ENCODE measurements at regions not wholly inside any gene's neighbourhood (a gene's known extent, or its start where the extent isn't known, plus 50 kb on each side); places are given as distances from the start of the nearest gene placed in this dataset.

DNA sequence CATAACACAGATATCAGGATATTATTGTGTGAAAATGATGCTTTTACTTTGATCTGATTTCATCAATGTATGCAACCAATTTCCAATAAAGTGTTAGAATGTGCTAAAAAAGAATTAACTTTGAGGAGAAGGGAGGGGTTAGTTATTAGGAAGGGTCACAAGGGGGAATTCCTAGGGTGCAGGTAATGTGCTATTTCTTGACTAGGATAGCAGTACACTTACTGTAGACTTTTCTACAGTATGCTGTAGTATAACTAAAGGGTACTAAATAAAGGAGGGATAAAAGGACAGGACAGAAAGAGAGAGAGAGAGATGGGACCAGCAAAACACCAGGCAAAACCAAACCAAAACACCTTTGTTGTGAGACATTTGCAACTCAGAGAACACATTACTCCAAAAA lies 121.4 kb upstream of the RAP1B start:
- no peak overlapping the region for H3K27ac Mint-ChIP-seq (ENCODE audit: low read depth)
- no peaks in the 10 kb centered on the region for H3K36me3 Mint-ChIP-seq (ENCODE audit: insufficient read depth)
- ATAC-seq (replicated peaks; ENCODE audit: extremely low read depth, poor library complexity, severe bottlenecking) (no peak), DNase-seq (ENCODE audit: low spot score in 2 of 2) (no peak)
- H3K4me3 Mint-ChIP-seq: no peak overlapping the region
- H3K9me3 Mint-ChIP-seq: no peaks in the 10 kb centered on the region
- no peaks in the 10 kb centered on the region for H3K27me3 Mint-ChIP-seq
- H3K4me1 Mint-ChIP-seq: peaks cover 24% of the 10 kb centered on the region

DNA sequence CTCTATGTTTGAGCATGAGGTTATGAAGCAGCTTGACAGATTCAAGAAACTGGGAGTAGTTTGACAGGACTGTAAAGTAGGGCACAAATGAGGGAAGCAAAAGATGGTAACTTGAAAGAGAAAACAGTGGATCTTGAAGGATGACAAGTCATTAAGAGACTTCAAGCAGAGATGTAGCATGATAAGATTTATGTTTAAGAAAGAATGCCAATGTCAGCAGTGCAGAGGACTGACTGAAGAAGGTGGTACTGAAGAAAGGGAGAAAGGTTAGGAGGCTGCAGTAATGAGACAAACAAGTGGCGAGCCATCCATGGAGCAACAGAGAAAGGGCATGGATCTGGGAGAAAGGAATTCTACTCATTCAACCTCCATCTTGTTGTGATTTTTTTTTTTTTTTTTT lies 120.2 kb upstream of the RAP1B start:
- H3K4me3 Mint-ChIP-seq: no peak overlapping the region
- H3K27ac Mint-ChIP-seq (ENCODE audit: low read depth): no peak overlapping the region
- ATAC-seq (replicated peaks; ENCODE audit: extremely low read depth, poor library complexity, severe bottlenecking) (no peak), DNase-seq (ENCODE audit: low spot score in 2 of 2) (no peak)
- H3K27me3 Mint-ChIP-seq: no peaks in the 10 kb centered on the region
- H3K4me1 Mint-ChIP-seq: peaks cover 21% of the 10 kb centered on the region
- H3K9me3 Mint-ChIP-seq: no peaks in the 10 kb centered on the region
- no peaks in the 10 kb centered on the region for H3K36me3 Mint-ChIP-seq (ENCODE audit: insufficient read depth)

DNA sequence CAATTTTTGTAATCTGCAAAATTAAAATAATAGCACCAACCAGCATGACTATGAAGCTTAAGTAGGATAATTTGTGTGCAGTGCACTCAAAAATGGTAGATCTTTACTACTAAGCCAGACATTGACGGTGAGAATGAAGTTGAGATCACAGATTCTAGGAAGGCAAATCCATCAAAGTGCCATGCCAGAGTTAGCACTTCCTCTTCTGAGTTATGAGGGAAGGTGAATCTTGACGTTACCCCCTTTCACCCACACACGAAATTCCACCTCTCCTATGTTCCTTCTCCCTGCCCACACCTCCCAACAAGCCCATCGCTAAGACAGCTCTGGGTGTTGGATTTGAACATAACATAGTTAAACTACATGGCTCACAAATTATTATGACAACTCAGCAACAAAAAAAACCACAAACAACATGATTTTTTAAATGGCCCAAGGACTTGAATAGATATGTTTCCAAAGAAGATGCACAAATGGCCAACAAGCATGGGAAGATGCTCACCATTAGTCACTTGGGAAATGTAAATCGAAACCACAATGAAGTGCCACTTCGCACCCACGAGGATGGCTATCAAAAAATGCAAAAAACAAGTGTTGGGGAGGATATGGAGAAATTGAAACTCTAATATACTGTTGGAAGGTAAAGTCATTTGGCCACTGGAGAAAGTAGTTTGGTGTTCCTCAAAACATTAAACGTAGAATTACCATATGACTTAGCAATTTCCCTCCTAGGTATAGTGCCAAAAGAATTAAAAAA lies 119.3 kb upstream of the RAP1B start:
- H3K27ac Mint-ChIP-seq (ENCODE audit: low read depth): no peak overlapping the region
- peaks cover 17% of the 10 kb centered on the region for H3K4me1 Mint-ChIP-seq
- DNase-seq (ENCODE audit: low spot score in 2 of 2) (no peak), ATAC-seq (replicated peaks; ENCODE audit: extremely low read depth, poor library complexity, severe bottlenecking) (no peak)
- no peaks in the 10 kb centered on the region for H3K27me3 Mint-ChIP-seq
- H3K36me3 Mint-ChIP-seq (ENCODE audit: insufficient read depth): no peaks in the 10 kb centered on the region
- no peaks in the 10 kb centered on the region for H3K9me3 Mint-ChIP-seq
- no peak overlapping the region for H3K4me3 Mint-ChIP-seq

DNA sequence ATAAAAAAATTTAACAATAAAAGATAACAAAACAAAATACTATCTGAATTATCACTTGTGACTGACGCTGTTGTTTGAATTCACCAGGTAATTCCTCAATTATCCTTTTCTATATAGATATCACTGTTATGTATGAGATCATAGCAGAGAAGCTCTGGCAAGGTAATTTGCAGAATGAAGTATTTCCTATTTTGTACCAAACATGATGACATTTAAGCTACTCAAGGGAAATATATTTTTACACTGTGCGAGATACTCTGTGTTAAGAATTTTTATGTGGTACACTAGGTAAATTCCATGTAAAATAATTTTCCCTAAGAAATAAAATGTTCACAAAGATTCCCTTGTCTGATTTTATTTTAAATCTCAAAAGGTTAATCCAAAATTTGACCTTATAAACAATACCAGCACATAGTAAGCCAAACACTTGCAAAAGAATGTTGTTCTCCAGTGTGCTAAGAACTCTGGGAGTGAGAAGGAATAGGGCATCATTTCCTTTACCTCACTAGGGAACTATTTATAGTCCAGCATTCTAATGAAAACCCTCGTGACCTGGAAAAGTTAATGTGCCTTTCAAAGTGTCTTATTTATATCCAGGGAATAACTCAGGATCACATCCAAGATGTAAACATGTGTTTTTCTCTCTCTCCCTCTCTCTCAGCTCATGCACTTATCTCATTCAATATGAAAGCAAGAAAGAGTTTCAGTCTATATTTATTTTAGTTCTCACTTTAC lies 115.2 kb upstream of the RAP1B start:
- ATAC-seq (replicated peaks; ENCODE audit: extremely low read depth, poor library complexity, severe bottlenecking) (no peak), DNase-seq (ENCODE audit: low spot score in 2 of 2) (no peak)
- no peaks in the 10 kb centered on the region for H3K27me3 Mint-ChIP-seq
- H3K9me3 Mint-ChIP-seq: no peaks in the 10 kb centered on the region
- H3K27ac Mint-ChIP-seq (ENCODE audit: low read depth): no peak overlapping the region
- H3K4me3 Mint-ChIP-seq: no peak overlapping the region
- peaks cover 5% of the 10 kb centered on the region for H3K36me3 Mint-ChIP-seq (ENCODE audit: insufficient read depth)
- H3K4me1 Mint-ChIP-seq: peaks cover 38% of the 10 kb centered on the region

DNA sequence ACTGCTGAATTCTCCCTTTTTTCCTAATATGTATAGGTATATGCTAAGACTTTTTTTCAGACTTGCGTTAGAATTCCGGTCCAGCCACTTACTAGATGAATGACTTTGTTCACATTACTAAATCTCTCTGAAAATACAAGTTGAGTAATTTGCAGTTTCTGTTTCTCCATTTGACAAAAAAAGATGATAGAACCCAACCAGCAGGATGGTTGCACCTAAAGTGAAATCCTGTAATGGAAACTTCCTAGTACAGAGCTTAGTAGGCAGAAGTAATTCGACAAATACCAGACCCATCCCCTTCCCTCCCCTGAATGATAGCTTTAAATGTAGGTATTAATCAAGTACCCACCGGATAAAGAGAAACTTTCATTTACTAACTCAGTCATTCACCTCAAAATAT lies 113.6 kb upstream of the RAP1B start:
- DNase-seq (ENCODE audit: low spot score in 2 of 2) (no peak), ATAC-seq (replicated peaks; ENCODE audit: extremely low read depth, poor library complexity, severe bottlenecking) (no peak)
- peaks cover 26% of the 10 kb centered on the region for H3K4me1 Mint-ChIP-seq
- H3K9me3 Mint-ChIP-seq: no peaks in the 10 kb centered on the region
- peak overlapping the region; percentile 73 for H3K4me3 Mint-ChIP-seq
- H3K36me3 Mint-ChIP-seq (ENCODE audit: insufficient read depth): peaks cover 5% of the 10 kb centered on the region
- H3K27me3 Mint-ChIP-seq: no peaks in the 10 kb centered on the region
- peak overlapping the region; percentile 88 for H3K27ac Mint-ChIP-seq (ENCODE audit: low read depth)

DNA sequence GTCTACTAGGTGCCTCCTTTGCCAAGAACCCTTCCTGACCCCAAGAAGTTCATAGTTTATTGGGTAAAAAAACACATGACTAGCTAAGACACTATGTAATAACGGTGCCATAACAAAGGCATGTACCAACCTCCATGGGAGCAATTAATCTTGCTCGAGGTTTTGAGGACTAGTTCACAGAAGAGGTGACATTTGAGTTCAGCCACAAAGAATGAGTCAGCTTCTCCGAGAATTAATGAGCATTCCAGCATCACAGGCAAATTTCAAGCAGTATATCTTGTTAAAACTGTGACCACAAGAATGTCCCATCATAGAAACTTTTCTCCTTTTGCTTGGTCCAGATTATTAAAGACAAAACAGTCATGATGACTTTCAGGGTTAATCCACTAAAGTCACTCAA lies 113.0 kb upstream of the RAP1B start:
- peak overlapping the region; percentile 73 for H3K4me3 Mint-ChIP-seq
- DNase-seq (ENCODE audit: low spot score in 2 of 2): no peak
- H3K36me3 Mint-ChIP-seq (ENCODE audit: insufficient read depth): peaks cover 5% of the 10 kb centered on the region
- H3K9me3 Mint-ChIP-seq: no peaks in the 10 kb centered on the region
- H3K27me3 Mint-ChIP-seq: no peaks in the 10 kb centered on the region
- ATAC-seq (replicated peaks; ENCODE audit: extremely low read depth, poor library complexity, severe bottlenecking): no peak
- peaks cover 25% of the 10 kb centered on the region for H3K4me1 Mint-ChIP-seq
- peak overlapping the region; percentile 88 for H3K27ac Mint-ChIP-seq (ENCODE audit: low read depth)

DNA sequence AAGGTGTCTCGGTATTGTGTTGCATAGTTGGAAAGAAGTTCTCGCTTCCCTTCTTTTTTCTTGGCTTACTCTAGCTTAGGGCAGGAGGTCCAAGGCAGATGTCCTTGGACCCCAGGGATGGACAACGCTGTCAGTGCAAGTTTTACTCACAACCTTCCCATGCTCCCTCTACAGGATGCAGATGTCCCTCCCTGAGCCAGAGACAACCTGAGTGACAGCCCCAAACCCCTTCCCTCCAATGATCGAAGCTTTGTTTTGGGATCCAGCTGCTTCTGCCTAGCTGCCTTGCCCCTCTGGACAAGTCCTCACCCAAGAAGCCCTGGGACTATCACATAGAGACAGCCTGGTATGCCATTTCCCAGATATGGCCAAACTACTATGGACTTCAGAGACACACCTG lies 112.0 kb upstream of the RAP1B start:
- H3K9me3 Mint-ChIP-seq: no peaks in the 10 kb centered on the region
- no peak overlapping the region for H3K4me3 Mint-ChIP-seq
- H3K27me3 Mint-ChIP-seq: no peaks in the 10 kb centered on the region
- no peak for DNase-seq (ENCODE audit: low spot score in 2 of 2)
- H3K27ac Mint-ChIP-seq (ENCODE audit: low read depth): no peak overlapping the region
- no peak for ATAC-seq (replicated peaks; ENCODE audit: extremely low read depth, poor library complexity, severe bottlenecking)
- H3K4me1 Mint-ChIP-seq: peaks cover 25% of the 10 kb centered on the region
- H3K36me3 Mint-ChIP-seq (ENCODE audit: insufficient read depth): peaks cover 5% of the 10 kb centered on the region

DNA sequence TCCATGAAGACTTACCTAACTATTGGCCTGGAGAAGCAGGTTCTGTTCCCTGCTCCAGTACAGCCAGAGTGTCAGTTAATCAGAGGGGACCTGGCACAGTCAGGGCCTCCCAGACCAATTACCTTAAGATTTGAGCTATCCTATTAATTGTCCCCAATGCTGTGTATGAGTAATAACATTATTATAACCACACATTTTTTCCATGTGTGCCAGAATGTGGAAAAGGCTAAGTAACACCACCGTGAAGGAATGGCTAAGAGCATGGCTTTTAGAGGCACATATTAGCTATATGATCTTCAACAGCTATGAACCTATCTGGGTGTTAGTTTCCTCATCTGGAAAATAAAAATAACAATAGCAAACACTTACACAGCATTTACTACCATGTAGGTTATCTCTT lies 111.1 kb upstream of the RAP1B start:
- peaks cover 5% of the 10 kb centered on the region for H3K36me3 Mint-ChIP-seq (ENCODE audit: insufficient read depth)

DNA sequence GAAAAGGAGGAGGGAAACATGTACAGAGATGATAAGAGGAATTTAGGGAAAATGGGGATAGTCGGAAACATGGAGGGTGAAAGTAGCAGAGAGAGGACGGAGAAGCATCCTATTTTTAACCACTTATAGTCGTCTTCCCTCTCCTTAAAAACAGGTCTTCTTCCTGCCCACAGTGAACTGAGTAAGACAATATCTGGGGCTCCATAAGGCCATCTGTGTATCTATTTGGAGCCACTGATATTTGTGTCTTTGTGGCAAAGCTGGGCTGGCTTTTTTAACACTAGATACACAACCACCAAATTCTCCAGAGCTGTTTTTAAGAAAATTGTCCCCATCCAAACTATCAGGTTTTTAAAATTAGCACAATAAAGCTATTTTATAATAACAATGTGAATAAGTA lies 109.5 kb upstream of the RAP1B start:
- Mint-ChIP-seq H3K4me3 (no peak overlapping the region), H3K4me1 (peaks cover 25% of the 10 kb centered on the region), H3K36me3 (ENCODE audit: insufficient read depth) (peaks cover 6% of the 10 kb centered on the region), H3K27me3 (no peaks in the 10 kb centered on the region), H3K27ac (ENCODE audit: low read depth) (no peak overlapping the region), H3K9me3 (no peaks in the 10 kb centered on the region)
- ATAC-seq (replicated peaks; ENCODE audit: extremely low read depth, poor library complexity, severe bottlenecking) (no peak), DNase-seq (ENCODE audit: low spot score in 2 of 2) (no peak)

More for the DNA sequence above, 111.1 kb upstream of the RAP1B start:
- ATAC-seq (replicated peaks; ENCODE audit: extremely low read depth, poor library complexity, severe bottlenecking) (no peak), DNase-seq (ENCODE audit: low spot score in 2 of 2) (no peak)
- H3K27ac Mint-ChIP-seq (ENCODE audit: low read depth): no peak overlapping the region
- no peaks in the 10 kb centered on the region for H3K9me3 Mint-ChIP-seq
- H3K4me1 Mint-ChIP-seq: peaks cover 25% of the 10 kb centered on the region
- no peaks in the 10 kb centered on the region for H3K27me3 Mint-ChIP-seq
- H3K4me3 Mint-ChIP-seq: no peak overlapping the region

DNA sequence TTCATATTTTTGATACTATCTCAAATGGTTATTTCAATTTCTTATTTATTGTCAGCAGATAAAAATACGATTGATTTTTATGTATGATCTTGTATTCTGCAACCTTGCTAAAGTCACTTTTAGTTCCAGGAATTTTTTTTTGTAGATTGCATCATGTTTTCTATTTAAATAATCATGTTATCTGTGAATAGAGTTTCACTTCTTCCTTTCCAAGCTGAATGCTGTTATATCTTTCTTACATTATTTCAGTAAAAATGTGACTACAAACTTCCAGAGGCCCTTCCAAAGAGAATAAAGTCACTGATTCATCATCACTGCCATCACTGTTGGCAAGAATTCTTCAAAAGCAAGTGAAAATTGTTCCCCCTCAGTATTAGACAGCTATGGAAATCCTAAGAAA lies 104.7 kb upstream of the RAP1B start:
- H3K4me1 Mint-ChIP-seq: no peaks in the 10 kb centered on the region
- peaks cover 1% of the 10 kb centered on the region for H3K36me3 Mint-ChIP-seq (ENCODE audit: insufficient read depth)
- H3K9me3 Mint-ChIP-seq: no peaks in the 10 kb centered on the region
- DNase-seq (ENCODE audit: low spot score in 2 of 2): no peak
- H3K27ac Mint-ChIP-seq (ENCODE audit: low read depth): no peak overlapping the region
- ATAC-seq (replicated peaks; ENCODE audit: extremely low read depth, poor library complexity, severe bottlenecking): no peak
- no peak overlapping the region for H3K4me3 Mint-ChIP-seq
- H3K27me3 Mint-ChIP-seq: no peaks in the 10 kb centered on the region

DNA sequence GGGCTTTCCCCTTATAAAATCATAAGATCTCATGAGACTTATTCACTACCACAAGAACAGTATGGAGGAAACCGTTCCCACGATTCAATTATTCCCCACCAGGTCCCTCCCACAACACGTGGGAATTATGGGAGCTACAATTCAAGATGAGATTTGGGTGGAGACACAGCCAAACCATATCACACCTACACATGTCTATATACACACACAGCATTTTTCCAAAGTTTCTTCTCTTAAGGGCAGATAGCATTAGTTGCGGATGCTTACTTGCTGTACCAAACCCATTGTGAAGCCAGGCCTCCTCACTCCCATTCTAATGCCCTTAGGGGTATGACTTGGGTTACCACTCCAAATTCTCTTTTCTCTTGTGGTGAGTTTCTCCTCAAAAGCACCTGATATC lies 104.1 kb upstream of the RAP1B start:
- Mint-ChIP-seq H3K4me3 (no peak overlapping the region), H3K36me3 (ENCODE audit: insufficient read depth) (peaks cover 1% of the 10 kb centered on the region), H3K27me3 (no peaks in the 10 kb centered on the region), H3K9me3 (no peaks in the 10 kb centered on the region), H3K27ac (ENCODE audit: low read depth) (no peak overlapping the region), H3K4me1 (no peaks in the 10 kb centered on the region)
- DNase-seq (ENCODE audit: low spot score in 2 of 2) (no peak), ATAC-seq (replicated peaks; ENCODE audit: extremely low read depth, poor library complexity, severe bottlenecking) (no peak)

DNA sequence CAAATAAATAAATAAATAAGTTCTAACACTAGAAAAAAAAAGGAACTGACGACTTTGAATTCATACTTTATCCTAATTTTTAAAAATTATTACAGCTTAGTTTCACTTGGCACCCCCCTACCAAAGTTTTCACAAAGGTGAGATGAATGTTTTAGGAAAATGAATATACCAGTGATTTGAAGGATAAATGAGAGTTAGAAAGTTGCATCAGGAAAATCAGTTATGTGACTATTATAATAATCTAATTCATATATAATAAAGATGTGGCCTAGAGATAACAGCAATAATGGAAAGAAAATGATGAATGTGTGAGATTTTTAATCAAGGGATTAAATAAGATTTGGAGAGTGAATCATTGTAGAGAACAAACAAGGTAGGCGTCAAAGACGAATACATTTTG lies 103.0 kb upstream of the RAP1B start:
- Mint-ChIP-seq H3K9me3 (no peaks in the 10 kb centered on the region), H3K4me3 (no peak overlapping the region), H3K27ac (ENCODE audit: low read depth) (no peak overlapping the region), H3K36me3 (ENCODE audit: insufficient read depth) (peaks cover 1% of the 10 kb centered on the region), H3K4me1 (no peaks in the 10 kb centered on the region), H3K27me3 (no peaks in the 10 kb centered on the region)
- DNase-seq (ENCODE audit: low spot score in 2 of 2): no peak
- ATAC-seq (replicated peaks; ENCODE audit: extremely low read depth, poor library complexity, severe bottlenecking): no peak

DNA sequence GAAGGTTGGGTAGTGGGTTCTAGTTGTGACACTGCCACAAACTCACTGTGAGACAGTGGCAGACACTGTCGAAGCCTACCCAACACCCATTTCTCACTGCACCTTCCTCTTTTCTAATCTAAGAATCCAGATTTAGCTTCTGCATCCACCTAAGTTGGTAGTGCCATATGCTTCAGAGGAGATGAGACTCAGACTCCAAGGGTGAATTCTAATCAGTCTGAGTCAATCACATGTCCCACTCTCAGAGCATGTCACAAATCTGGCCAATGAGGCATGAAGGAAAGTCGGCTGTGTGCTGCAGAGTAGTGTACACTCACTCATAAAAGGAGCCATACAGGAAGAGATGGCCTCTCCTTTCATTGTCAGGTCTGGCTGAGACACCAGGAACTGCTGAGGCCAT lies 102.1 kb upstream of the RAP1B start:
- no peak for DNase-seq (ENCODE audit: low spot score in 2 of 2)
- no peak for ATAC-seq (replicated peaks; ENCODE audit: extremely low read depth, poor library complexity, severe bottlenecking)
- Mint-ChIP-seq H3K36me3 (ENCODE audit: insufficient read depth) (peaks cover 1% of the 10 kb centered on the region), H3K27me3 (no peaks in the 10 kb centered on the region), H3K4me3 (no peak overlapping the region), H3K9me3 (no peaks in the 10 kb centered on the region), H3K27ac (ENCODE audit: low read depth) (no peak overlapping the region), H3K4me1 (no peaks in the 10 kb centered on the region)
